HG03280 (cell line): ENCODE measurements at regions not wholly inside any gene's neighbourhood (a gene's known extent, or its start where the extent isn't known, plus 50 kb on each side); places are given as distances from the start of the nearest gene placed in this dataset.
A peak's percentile ranks its signal among the peaks of the same experiment; 100 is the strongest.
"Not testable (repeated sequence)": the region's sequence is repeated elsewhere in the genome, so short reads cannot be mapped to it uniquely, and the experiment has no call there.

ENCODE experiments used
- ATAC-seq: cut with Tn5 transposase; IDR thresholded peaks from one replicate; pipeline ENCODE4 v1.9.1; 2021; ENCODE audit warnings: mild to moderate bottlenecking, moderate library complexity; ENCODE audit not compliant: unreplicated experiment

GRCh38 chr3:31094048-31094447 lies 199.6 kb upstream of the GADL1 start:
- no peak for ATAC-seq

- ATAC-seq: no peak
These were observed 200.8 kb upstream of the GADL1 start for GRCh38 chr3:31095255-31095654.

GRCh38 chr3:31096661-31097395 lies 202.4 kb upstream of the GADL1 start:
- ATAC-seq: no peak

- no peak for ATAC-seq
These were observed 206.1 kb upstream of the GADL1 start for GRCh38 chr3:31100519-31100918.

- not testable (repeated sequence) for ATAC-seq
These were observed 206.8 kb upstream of the GADL1 start for GRCh38 chr3:31101285-31101684.

GRCh38 chr3:31102196-31102879 lies 207.9 kb upstream of the GADL1 start:
- no peak for ATAC-seq

- no peak for ATAC-seq
These were observed 208.7 kb upstream of the GADL1 start for GRCh38 chr3:31103181-31103580.

GRCh38 chr3:31103623-31104180 lies 209.2 kb upstream of the GADL1 start:
- no peak for ATAC-seq

GRCh38 chr3:31105011-31105410 lies 210.6 kb upstream of the GADL1 start:
- no peak for ATAC-seq

GRCh38 chr3:31105438-31106077 lies 211.1 kb upstream of the GADL1 start:
- no peak for ATAC-seq

GRCh38 chr3:31106204-31106603 lies 211.7 kb upstream of the GADL1 start:
- ATAC-seq: no peak

- peak; percentile 83 for ATAC-seq
These were observed 212.5 kb upstream of the GADL1 start for GRCh38 chr3:31106912-31107311.

GRCh38 chr3:31114929-31115283 lies 220.4 kb upstream of the GADL1 start:
- ATAC-seq: no peak

GRCh38 chr3:31115531-31115930 lies 221.1 kb upstream of the GADL1 start:
- ATAC-seq: not testable (repeated sequence)

- no peak for ATAC-seq
These were observed 222.2 kb upstream of the GADL1 start for GRCh38 chr3:31116651-31117050.

- ATAC-seq: no peak
These were observed 223.4 kb upstream of the GADL1 start for GRCh38 chr3:31117854-31118253.

- no peak for ATAC-seq
These were observed 229.9 kb upstream of the GADL1 start for GRCh38 chr3:31124373-31124772.

GRCh38 chr3:31125413-31126020 lies 231.1 kb upstream of the GADL1 start:
- ATAC-seq: no peak

- peak; percentile 45 for ATAC-seq
These were observed 234.8 kb upstream of the GADL1 start for GRCh38 chr3:31129241-31129640.

- peak; percentile 59 for ATAC-seq
These were observed 237.8 kb upstream of the GADL1 start for GRCh38 chr3:31132132-31132769.

- no peak for ATAC-seq
These were observed 239.1 kb upstream of the GADL1 start for GRCh38 chr3:31133541-31133940.
